NCI-H226 (cell line): ENCODE measurements at regions not wholly inside any gene's neighbourhood (a gene's known extent, or its start where the extent isn't known, plus 50 kb on each side); places are given as distances from the start of the nearest gene placed in this dataset.

Source experiments
- DNase-seq: peaks from one replicate; pipeline ENCODE4 v3.0.0-alpha.2; 2015

DNA sequence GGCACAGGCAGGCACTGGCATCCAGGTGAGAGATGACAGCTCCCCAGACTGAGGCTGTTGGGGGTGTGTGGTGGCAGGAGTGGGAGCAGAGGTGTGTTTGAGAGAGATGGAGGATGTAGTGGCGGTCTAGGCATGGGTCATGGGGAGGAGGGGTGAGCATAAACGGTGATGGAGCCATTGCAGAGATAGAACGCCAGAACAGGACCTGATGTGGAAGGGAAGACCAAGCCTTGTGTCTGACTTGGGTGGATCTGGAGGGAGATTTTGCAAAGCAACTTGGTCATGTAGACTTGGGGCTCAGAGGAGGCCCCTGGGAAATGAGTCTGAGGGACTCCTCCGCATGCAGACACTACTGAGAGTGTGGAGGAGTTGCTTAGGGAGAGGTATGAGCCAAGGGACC, 50.0 kb upstream of the CLDN5 start:
- DNase-seq: no peak

DNA sequence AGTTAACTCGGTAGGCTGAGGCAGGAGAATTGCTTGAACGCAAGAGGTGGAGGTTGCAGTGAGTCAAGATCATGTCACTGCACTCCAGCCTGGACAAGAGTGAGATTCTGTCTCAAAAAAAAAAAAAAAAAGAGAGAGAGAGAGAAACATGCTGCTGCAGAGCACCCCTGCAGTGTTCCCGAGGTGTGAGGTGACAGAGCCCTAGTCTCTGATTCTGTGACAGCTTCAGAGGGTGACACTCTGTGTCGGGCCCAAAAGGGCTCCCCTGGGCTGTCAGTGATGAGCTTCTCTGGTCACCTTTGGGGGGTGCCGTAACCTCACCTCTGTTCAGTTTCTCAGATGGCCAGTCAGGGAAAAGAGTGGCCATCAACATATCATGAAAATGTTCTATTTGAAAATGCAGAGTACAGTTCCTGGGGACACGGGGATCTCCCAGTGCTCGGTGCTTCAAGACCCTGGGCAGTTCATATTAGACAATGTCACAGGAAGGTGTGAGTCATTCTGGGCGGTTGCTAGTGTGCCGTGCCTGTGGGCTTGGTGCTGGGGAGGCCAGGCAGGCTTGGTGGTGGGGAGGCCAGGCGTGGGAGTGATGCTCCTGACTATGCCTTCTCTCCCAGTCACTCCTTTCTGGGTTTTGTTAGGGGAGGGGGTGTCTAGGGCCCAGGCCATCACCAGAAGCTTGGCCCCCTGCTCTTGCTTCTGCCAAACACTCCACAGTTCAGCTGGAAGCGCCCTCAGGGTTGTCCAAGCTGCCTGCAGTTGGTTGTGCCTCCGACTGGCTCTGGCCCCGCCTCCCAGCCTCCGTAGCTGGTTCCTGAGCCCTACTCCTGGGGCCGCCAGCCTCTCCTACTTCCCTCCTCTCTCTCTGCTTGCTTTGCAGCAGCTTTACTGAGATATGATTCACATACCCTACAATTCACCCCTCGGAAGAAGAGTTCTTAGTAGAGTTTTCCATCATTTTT, 52.5 kb upstream of the CLDN5 start:
- peak; percentile 59 for DNase-seq

DNA sequence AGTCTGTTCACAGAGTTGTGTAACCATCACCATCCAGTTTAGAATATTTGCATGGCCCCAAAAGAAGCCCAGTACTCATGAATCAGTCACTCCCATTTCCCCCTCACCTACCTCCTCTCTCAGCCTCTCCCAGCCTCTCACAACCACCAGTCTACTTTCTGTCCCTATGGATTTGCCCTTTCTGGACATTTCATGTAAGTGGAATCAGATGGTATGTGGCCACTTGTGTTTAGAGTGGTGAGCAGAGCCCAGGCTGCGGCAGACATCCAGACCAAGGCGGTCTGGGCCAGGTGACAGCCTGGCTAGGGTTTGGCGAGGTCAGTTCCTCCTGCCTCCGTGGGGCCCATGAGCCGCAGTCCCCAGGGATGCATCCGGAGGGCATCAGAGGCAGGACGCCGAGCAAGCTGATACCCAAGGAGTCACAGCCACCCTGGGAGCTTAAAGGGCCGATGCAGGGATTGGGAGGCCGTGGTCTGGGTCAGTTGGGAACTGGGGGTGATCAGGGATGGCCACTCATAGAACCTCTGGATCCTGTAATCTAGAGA, 53.3 kb upstream of the CLDN5 start:
- DNase-seq: no peak

DNA sequence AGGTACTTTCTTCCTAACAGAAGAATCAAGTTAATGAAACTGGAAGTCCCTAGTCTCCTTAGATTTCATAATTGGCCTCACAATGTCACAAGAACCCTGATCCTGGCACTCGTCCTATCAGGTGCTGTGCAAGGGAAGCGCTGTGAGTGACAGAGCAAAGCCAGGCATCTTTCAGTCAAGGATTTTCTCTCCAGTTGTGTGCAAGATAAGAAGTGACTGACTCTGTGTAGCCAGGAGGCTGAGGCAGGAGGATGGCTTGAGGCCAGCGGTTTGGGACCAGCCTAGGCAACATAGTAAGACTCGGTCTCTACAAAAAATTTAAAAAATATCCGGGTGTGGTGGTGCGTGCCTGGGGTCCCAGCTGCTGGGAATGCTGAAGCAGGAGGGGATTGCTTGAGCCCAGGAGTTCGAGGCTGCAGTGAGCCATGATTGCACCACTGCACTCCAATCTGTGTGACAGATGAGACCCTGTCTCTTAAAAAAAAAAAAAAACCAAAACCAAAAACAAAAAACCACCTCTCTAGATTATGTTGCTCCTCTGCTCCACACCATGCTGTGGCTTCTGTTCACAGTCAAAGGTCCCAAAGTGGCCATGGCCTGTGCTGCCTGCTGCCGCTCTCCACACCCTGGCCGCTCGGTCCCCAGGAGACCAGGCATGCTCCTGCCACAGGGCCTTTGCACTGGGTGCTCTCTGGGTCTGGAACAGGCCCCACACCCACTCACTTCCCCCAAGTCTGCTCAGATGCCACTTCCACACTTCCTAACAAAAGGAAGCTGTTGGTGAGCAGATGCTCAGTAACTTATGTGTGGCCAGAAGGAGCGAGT, 54.2 kb upstream of the CLDN5 start:
- DNase-seq: no peak

DNA sequence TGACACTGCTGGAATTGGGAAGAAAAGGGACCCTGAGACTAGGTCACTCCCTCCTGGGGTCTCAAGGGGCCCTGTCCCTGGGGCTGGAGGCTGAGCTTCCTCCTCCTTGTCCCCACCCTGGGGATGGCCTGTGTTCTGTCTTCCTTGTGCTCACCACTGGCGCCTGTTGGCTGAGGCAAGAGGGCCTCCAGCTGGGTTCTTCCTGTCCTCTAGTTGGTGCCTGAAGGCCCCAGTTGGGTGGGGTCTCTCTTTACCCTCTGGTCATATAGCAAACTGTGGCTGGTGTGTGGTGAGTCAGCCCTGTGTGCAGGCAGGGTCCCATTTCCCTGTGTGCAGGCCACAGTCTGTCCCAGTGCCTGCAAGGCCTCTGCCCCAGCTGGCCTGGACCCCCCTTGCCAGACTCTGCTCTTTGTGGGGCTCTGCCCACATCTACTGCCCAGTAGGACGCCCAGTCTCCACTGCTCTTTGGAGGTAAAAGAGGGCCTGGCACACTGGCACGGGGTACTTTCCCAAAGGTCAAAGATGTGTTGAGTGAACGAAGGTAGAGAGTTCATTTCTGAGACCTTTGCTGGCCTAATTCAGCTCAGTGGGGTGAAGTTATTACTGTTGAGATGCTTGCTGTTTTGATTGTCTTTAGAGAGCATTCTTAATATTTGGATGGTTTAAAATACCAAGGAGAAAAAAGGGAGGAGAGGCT, 55.1 kb upstream of the CLDN5 start:
- DNase-seq: no peak

DNA sequence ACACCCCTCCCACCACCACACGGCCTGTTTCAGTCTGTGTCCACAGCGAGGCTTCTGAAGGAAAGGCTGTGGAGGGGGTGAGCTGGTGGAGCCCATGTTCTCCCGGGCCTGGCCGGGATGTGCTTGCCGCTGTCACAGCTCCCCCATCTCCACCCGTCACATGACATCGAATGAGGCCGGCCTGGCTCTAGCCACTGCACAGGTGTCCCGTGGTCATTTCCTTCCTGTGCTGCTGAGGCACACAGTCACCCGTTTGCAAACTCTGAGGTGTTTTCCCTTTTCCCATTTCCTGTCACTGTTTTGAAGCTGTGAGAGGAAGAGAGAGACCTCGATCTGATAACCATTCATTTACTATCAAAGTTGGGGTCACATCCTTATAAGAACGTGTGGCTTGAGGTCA, 55.7 kb upstream of the CLDN5 start:
- DNase-seq: no peak

DNA sequence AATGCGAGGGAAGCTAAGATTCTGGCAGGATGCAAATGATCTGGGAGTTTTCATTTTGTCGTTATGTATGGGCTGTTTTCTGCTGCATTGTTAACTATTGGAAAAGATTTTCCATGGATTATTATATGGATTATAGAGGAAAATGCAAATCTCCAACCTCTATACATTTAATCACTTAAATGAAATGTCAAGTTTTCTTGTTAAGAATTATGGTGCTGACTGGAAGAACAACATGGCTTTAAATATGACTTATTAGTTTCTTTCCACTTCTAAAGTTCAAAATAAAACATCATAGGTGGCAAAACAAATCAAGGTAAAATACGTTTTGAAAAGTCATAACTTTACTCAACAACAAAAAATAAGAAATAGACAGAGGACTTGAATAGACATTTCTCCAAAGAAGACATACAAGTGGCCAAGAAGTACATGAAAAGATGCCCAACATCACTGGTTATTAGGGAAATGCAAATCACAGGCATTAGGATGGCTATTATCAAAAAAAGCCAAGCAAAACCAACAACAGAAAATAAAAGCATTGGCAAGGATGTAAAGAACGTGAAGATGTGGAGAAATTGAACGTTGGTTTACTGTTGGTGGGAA, 56.2 kb upstream of the CLDN5 start:
- no peak for DNase-seq

DNA sequence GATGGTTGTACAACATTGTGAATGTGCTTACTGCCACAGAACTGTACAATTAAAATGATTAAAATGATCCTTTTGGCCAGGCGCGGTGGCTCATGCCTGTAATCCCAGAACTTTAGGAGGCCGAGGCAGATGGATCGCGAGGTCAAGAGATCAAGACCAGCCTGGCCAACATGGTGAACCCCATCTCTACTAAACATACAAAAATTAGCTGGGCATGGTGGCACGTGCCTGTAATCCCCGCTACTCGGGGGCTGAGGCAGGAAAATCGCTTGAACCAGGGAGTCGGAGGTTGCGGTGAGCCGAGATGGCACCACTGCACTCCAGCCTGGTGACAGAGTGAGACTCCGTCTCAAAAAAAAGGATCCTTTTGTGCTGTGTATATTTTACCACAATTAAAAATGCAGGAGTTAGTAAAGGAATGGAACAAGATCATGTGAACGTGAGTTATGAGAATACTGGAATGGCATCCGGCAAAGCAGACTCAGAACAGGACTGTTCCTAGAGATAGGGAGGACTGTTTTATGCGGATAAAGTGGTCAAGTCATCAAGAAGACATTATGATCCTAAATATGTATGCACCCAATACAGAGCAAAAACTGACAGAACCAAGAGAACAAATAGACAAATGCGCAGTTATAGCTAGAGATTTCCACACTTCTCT, 58.0 kb upstream of the CLDN5 start:
- no peak for DNase-seq

DNA sequence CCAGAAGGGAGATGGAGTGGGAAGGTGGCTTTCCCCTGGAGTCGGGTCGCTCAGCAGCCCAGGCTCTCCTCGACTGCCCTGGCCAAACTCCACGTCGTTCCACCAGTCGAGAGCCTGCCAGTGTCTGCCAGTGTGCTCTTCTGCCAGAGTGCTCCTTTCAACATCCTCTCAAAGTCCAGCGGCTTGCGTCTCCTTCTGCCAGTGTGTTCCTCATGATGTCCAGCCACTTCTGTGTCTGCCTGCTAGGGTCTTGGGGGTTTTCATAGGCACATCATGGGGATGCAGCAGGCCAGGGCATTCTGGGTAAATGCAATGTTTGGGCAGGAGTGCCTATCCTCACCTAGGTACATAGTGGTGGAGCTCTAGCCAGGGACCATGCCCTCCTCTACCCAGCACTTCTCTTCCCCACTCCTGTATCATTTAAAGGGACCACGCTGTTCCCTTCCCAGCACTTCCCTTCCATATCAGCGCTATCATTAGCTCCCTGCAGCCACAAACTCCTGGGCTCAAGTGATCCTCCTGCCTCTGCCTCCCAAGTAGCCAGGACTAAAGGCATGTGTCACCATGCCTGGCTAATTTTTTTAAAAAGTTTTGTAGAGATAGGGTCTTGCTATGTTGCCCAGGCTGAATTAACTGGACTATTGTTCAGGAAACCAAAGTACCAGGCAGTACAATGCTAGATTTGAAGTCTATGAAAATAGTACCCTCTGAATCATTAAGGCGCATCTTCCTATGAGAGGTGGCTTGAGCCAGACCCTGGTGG, 62.9 kb upstream of the CLDN5 start:
- no peak for DNase-seq

DNA sequence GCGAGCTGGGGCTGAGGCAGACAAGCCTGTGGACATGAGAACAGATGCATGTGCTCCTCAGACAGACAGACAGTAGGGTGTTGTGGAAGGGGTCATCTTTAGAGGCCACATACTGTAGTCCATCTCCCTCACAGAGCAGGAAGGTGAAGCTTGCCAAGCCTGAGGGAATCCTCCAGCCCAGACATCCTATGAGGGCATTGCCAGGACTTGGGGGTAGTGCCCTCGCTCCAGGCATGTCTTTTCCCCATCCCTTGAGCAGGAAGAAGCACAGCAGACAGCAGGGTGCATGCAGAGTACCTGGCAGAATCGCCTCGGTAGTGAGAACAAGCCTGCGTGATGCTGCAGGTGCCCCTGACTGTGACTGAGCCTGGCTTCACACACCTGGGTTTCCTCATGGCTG, 66.5 kb upstream of the CLDN5 start:
- DNase-seq: no peak

DNA sequence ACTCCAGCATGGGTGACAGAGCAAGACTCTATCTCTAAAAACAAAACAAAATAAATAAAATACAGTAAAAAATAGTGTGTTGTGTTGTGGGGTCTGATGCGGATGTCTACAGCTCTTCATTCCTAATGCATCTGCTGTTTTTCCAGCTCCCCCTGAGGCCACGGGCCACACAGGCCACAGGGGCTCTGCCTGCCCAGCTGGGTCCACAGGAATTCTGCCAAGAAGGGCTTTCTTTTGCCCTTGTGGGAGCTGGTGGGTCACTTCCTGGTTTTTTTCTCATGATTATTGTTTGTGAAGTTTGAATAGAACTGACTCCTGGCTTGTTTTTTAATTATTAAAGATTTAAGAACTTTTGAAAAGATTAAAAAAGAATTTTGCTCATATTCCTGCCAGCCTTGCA, 67.4 kb upstream of the CLDN5 start:
- DNase-seq: no peak

DNA sequence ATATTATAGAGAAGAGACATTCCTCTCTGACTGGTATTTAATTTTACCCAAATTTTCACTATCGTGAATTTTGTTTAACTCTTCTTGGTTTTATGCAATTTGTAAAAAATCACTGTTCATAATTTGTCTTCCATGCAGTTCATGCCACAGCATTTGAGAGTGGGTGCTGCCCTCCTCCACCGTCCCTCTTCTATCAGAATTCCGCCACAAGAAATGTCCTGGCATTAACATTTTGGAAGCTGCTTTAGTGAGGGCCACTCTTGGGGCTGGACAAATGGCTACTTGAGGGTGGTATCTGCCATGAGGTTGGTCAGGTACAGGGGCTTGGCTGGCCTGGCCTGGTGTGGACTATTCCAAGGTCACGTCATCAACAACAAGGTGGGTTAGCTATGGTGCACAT, 68.3 kb upstream of the CLDN5 start:
- no peak for DNase-seq

DNA sequence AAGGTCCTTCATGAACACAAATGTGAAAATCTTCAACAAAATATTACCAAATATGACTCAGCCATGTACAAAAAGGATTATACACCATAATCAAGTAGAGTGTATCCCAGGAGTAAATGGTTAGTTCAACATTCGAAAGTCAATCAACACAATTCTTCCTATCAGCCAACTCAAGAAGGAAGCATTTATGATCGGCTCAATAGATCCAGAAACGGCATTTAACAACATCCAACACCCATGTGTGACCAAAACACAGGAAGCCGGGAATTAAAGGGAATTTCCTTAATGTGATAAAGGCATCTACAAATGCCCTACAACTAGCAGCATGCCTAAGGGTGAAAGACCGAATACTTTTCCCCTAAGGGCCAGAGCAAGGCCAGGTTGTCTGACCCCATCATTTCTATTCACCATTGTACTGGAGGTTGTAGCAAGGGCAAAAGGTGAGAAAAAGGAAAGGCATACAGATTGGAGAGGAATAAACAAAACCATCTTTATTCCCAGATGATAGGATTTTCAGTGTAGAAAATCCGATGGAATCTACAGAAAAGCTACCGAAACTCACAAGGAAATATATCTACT, 69.9 kb upstream of the CLDN5 start:
- no peak for DNase-seq

DNA sequence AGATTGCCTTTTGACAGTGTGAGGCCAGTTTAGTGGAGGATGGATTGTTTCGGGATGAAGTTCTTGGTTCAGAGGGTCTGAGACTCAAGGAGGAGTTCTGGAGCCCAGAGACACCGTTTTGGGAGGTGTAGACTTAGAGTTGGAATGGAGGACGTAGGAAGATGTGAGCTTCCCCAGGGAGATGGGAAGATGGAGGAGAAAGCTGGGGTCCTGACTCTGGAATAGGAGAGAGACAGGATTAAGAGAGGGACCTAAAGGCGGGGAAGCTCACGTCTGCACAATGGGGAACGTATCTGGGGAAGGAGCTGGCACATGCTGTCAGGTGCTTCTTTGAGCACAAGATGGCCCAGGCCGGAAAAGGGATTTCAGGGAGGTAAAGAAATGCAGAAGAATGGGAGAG, 71.3 kb upstream of the CLDN5 start:
- DNase-seq: no peak

DNA sequence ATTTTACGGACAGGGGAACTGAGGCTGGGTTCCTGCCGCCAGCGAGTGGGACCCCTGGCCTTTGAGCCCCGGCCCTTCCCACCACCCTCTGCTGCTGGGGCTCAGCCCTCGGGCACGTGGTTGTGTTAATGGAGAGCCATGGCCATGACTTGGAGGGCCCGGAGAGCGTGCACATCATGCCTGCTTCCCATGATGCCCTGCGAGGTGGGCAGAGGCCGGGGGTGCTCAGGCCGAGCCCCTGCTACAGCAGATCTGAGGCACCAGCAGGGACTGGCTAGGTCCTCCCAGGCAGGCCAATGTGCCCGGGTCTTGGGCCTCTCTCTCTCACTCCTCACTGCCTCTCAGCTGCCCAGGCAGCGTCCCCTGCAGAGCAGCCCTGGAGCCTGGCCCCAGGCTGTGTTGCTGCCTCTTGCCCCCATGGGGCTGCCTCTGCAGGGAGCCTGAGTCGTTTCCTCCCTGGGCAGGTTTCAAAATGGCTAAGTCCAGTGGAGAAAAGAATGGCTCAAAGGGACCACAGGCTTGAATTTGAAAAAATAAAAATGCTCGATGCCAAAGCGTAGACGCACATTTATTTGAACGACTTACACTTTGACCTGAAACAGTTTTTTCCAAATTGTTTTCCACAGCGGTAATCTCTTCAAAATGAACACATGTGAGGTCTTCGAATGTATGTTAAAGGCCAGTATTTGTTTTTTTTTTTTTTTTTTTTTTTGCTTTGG, 72.6 kb upstream of the CLDN5 start:
- DNase-seq: no peak

DNA sequence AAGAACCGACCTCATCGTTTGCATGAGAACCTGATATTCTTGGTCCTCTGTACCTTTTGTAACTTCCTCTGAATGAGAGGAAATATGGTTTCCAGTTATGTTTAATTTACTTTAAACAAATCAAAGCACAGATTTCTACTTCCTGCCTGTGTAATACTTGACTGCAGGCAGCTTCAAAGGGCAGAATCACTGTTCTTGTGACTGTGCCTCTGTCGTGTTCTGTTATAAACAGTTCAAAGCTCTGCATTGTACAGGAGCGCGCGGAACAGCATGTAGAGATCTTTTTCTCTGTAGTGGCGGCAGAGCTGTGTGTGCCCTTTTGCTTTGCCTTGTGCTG, 73.2 kb upstream of the CLDN5 start:
- DNase-seq: no peak

DNA sequence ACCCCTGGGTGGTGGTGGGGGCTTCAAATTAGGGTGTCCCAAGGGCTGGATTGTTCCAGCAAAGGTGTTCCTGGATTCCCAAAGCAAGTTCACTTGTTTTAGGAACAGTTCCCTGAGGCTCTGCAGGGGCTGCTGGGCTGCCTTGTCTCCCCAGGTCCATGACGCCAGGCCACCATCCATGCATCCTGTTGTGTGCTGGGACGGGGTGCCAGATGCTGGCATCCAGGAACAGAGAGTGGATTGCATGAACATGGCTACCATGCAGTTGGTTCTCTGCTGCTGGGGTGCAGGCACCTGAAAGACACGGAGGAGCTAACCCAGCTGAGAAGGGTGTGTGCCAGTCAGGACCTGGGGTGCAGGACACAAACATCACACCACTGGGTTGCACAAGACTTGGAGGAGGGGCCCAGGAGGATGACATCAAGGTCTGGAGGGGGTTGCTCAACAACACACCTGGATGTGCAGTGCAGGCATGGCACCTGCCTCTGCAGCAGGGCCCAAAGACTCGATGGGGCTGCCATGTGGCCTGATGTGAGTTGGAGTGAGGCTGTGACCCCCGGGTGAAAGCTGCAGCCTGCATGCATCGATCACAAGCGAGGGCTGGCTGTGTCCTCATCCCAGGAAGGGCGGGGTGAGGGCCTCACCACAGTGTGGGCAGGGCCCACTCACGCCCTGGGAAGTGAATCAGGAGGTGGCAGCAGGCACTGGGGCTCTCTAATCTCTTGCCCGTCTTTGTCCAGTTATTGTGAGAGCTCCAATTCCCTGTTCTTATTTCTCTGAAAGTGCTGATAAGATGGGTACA, 74.0 kb upstream of the CLDN5 start:
- no peak for DNase-seq

DNA sequence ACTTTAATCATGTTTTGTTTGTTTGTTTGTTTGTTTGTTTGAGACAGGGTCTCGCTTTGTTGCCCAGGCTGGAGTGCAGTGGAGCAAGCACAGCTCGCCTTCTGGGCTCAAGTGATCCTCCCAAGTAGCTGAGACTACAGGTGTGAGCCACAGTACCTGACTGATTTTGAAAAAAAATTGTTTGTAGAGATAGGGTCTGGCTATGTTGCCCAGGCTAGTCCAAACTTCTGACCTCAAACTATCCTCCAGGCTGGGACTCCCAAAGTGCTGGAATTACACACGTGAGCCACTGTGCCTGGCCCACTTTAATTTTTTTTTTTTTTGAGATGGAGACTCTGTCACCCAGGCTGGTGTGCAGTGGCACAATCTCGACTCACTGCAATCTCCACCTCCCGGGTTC, 74.8 kb upstream of the CLDN5 start:
- no peak for DNase-seq

DNA sequence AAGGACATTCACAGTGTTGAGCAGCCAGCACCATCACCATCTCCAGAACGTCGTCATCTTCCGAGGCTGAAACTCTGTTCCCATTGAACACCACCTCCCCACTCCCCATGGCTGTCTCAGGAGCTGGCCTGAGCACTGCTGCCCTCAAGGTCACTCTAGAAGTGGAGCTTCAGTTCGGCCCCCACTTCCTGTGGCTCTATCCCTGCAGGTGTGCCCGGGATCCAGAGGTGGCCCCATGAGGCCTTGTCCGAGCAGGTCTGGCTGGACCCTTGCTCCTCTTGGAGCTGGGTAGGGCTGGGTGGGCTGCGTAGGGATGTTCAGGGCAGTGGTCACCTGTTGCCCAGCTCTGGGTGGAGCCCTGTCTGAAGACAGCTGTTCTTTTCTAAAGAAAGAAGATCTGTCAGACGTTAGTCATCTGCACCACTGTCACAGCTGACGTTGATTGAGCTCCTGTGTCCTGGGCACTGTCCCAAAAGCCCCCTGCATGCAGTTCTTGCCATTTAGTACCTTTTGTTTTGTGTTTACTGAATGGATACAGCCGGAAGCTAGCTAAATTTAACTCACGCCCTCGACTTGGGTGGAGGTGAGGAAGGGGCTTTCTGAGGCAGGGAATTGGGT, 75.5 kb upstream of the CLDN5 start:
- no peak for DNase-seq
